Fibroblast of mammary gland (primary cell): ENCODE measurements at regions not wholly inside any gene's neighbourhood (a gene's known extent, or its start where the extent isn't known, plus 50 kb on each side); places are given as distances from the start of the nearest gene placed in this dataset.

Source experiments
- DNase-seq: peaks from one replicate; pipeline ENCODE4 v3.0.0-alpha.2; 2010; ENCODE audit warnings: low read depth
- H3K4me3 ChIP-seq: 2 replicates; pipeline ENCODE4 v1.5.1; 2011; ENCODE audit warnings: low read depth, mild to moderate bottlenecking, low read length, moderate library complexity; ENCODE audit not compliant: control insufficient read depth
- CTCF ChIP-seq: conservative IDR thresholded peaks from 2 replicates; pipeline ENCODE4 v1.5.1; 2011; ENCODE audit warnings: low read depth, low read length, inconsistent platforms; ENCODE audit not compliant: control insufficient read depth, insufficient read depth

- peak; percentile 86 for DNase-seq
- TF ChIP-seq CTCF = no peak
- no peak overlapping the region for H3K4me3 ChIP-seq
Measured at GRCh38 chr11:70788248-70789022, 390.1 kb downstream of the CTTN start.

GRCh38 chr11:70790671-70791300 is 392.5 kb downstream of the CTTN start:
- H3K4me3 ChIP-seq = no peak overlapping the region
- TF ChIP-seq CTCF = no peak
- no peak for DNase-seq

- no peak for DNase-seq
- no peak overlapping the region for H3K4me3 ChIP-seq
- TF ChIP-seq CTCF = peak; percentile 10
Measured at GRCh38 chr11:70796648-70797227, 398.4 kb downstream of the CTTN start.

- TF ChIP-seq CTCF = no peak
- DNase-seq = no peak
- H3K4me3 ChIP-seq = no peak overlapping the region
Measured at GRCh38 chr11:70798296-70798695, 400.0 kb downstream of the CTTN start.

- DNase-seq = peak; percentile 59
- TF ChIP-seq CTCF = no peak
- no peak overlapping the region for H3K4me3 ChIP-seq
Measured at GRCh38 chr11:70799386-70799785, 401.1 kb downstream of the CTTN start.

DNA sequence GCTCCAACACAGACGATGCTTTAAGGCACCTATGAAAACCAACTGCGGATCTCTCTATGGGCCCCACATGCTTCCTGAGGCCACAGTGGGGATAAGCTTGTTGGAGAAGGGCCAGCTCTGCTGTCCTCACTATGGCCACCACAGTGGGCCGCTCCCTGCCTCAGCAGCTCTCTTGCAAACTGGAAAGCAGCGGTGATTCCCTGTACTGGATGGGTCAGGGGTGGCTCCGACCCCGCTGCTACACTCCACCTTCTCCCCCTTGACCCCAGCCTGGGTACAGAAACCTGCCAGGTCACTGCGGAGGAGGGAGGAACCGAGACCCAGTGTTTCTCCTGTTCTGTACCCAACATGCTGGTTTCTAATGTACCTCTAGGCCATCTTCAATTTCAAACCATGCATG is 403.9 kb downstream of the CTTN start:
- no peak for TF ChIP-seq CTCF
- H3K4me3 ChIP-seq = no peak overlapping the region
- no peak for DNase-seq
